H9 (cell line): ENCODE measurements at regions not wholly inside any gene's neighbourhood (a gene's known extent, or its start where the extent isn't known, plus 50 kb on each side); places are given as distances from the start of the nearest gene placed in this dataset.

Experiments used
- DNase-seq: peaks from one replicate; pipeline ENCODE4 v3.0.0-alpha.2; 2017
- H2AFZ ChIP-seq: one replicate; pipeline ENCODE4 v1.6.1; 2013; ENCODE audit warnings: mild to moderate bottlenecking, low read length, control low read depth, moderate library complexity
- H2AK5ac ChIP-seq: 2 replicates; pipeline ENCODE4 v1.6.1; 2013; ENCODE audit warnings: low read length, control low read depth, mixed read lengths; ENCODE audit not compliant: insufficient read length
- H2BK120ac ChIP-seq: one replicate; pipeline ENCODE4 v1.6.1; 2013; ENCODE audit warnings: low read depth, mild to moderate bottlenecking, low read length, control low read depth, inconsistent platforms; ENCODE audit not compliant: poor library complexity, severe bottlenecking
- H2BK12ac ChIP-seq: 2 replicates; pipeline ENCODE4 v1.6.1; 2013; ENCODE audit warnings: low read length, control low read depth, mixed read lengths, low read depth; ENCODE audit not compliant: insufficient read length
- H2BK15ac ChIP-seq: 2 replicates; pipeline ENCODE4 v1.6.1; 2013; ENCODE audit warnings: low read depth, low read length, control low read depth
- H2BK20ac ChIP-seq: one replicate; pipeline ENCODE4 v1.6.1; 2013; ENCODE audit warnings: low read depth, mild to moderate bottlenecking, low read length, control low read depth, inconsistent platforms; ENCODE audit not compliant: poor library complexity, severe bottlenecking
- H2BK5ac ChIP-seq: 2 replicates; pipeline ENCODE4 v1.6.1; 2013; ENCODE audit warnings: low read length, control low read depth, mixed read lengths; ENCODE audit not compliant: insufficient read length
- H3K14ac ChIP-seq: 2 replicates; pipeline ENCODE4 v1.6.1; 2013; ENCODE audit warnings: low read length, control low read depth; ENCODE audit not compliant: insufficient read depth
- H3K18ac ChIP-seq: 2 replicates; pipeline ENCODE4 v1.6.1; 2013; ENCODE audit warnings: low read depth, mild to moderate bottlenecking, mixed read lengths, low read length, control low read depth; ENCODE audit not compliant: insufficient read length
- H3K23ac ChIP-seq: 2 replicates; pipeline ENCODE4 v1.6.1; 2013; ENCODE audit warnings: low read length, control low read depth, mixed read lengths, low read depth; ENCODE audit not compliant: insufficient read length
- H3K23me2 ChIP-seq: 2 replicates; pipeline ENCODE4 v1.6.1; 2013; ENCODE audit warnings: low read depth, mild to moderate bottlenecking, mixed read lengths, low read length, control low read depth; ENCODE audit not compliant: insufficient read length, poor library complexity, severe bottlenecking
- H3K27ac ChIP-seq: 2 replicates; pipeline ENCODE4 v1.5.1; 2013; ENCODE audit warnings: low read length, control low read depth, mixed read lengths, low read depth; ENCODE audit not compliant: insufficient read length
- H3K27me3 ChIP-seq: 2 replicates; pipeline ENCODE4 v1.6.1; 2013; ENCODE audit warnings: low read length, control low read depth, inconsistent platforms; ENCODE audit not compliant: insufficient read depth
- H3K4ac ChIP-seq: 2 replicates; pipeline ENCODE4 v1.6.1; 2013; ENCODE audit warnings: low read depth, mild to moderate bottlenecking, control low read depth, inconsistent platforms, low read length, moderate library complexity
- H3K4me1 ChIP-seq: 2 replicates; pipeline ENCODE4 v1.6.1; 2013; ENCODE audit warnings: low read length, control low read depth, inconsistent platforms; ENCODE audit not compliant: insufficient read depth
- H3K4me2 ChIP-seq: 2 replicates; pipeline ENCODE4 v1.6.1; 2013; ENCODE audit warnings: low read length, control low read depth, mixed read lengths; ENCODE audit not compliant: insufficient read length, insufficient read depth
- H3K56ac ChIP-seq: 2 replicates; pipeline ENCODE4 v1.6.1; 2013; ENCODE audit warnings: low read depth, mild to moderate bottlenecking, mixed read lengths, low read length, control low read depth; ENCODE audit not compliant: insufficient read length
- H3K79me1 ChIP-seq: 2 replicates; pipeline ENCODE4 v1.6.1; 2013; ENCODE audit warnings: low read depth, mild to moderate bottlenecking, moderate library complexity, low read length, control low read depth, inconsistent platforms; ENCODE audit not compliant: insufficient read depth, poor library complexity, severe bottlenecking
- H3K79me2 ChIP-seq: 2 replicates; pipeline ENCODE4 v1.6.1; 2013; ENCODE audit warnings: low read length, control low read depth, inconsistent platforms; ENCODE audit not compliant: insufficient read depth
- H3K9ac ChIP-seq: 2 replicates; pipeline ENCODE4 v1.6.1; 2013; ENCODE audit warnings: low read length, control low read depth, mixed read lengths; ENCODE audit not compliant: insufficient read length; ENCODE audit errors: extremely low read depth
- H3K9me3 ChIP-seq: one replicate; pipeline ENCODE4 v1.6.1; 2013; ENCODE audit warnings: low read depth, low read length, inconsistent platforms; ENCODE audit not compliant: control insufficient read depth
- H3T11ph ChIP-seq: one replicate; pipeline ENCODE4 v1.6.1; 2013; ENCODE audit warnings: mild to moderate bottlenecking, low read length, control low read depth, inconsistent platforms
- H4K20me1 ChIP-seq: one replicate; pipeline ENCODE4 v1.6.1; 2013; ENCODE audit not compliant: control insufficient read depth, insufficient read length, insufficient read depth
- H4K5ac ChIP-seq: 2 replicates; pipeline ENCODE4 v1.6.1; 2013; ENCODE audit warnings: low read depth, mild to moderate bottlenecking, mixed read lengths, low read length, control low read depth; ENCODE audit not compliant: insufficient read length
- H4K8ac ChIP-seq: replicated peaks from 2 replicates; pipeline ENCODE4 v1.6.1; 2013; ENCODE audit warnings: low read length, control low read depth, mixed read lengths, low read depth; ENCODE audit not compliant: insufficient read length
- H4K91ac ChIP-seq: 2 replicates; pipeline ENCODE4 v1.6.1; 2013; ENCODE audit warnings: low read depth, mild to moderate bottlenecking, moderate library complexity, mixed read lengths, low read length, control low read depth; ENCODE audit not compliant: insufficient read length
- H3K27ac Mint-ChIP-seq, 3 experiments: 2 replicates in 2 of 3; 3 replicates in 1 of 3; pipeline ENCODE4 v1.8.0; 2020 to 2021; ENCODE audit warnings: mixed read lengths in 3 of 3, mild to moderate bottlenecking in 1 of 3, moderate library complexity in 1 of 3
- H3K27me3 Mint-ChIP-seq: 2 replicates; pipeline ENCODE4 v1.8.0; 2021; ENCODE audit warnings: low read depth, mild to moderate bottlenecking, moderate library complexity, mixed read lengths
- H3K36me3 Mint-ChIP-seq, 3 experiments: 2 replicates in 2 of 3; 3 replicates in 1 of 3; pipeline ENCODE4 v1.8.0; 2020 to 2021; ENCODE audit warnings: low read depth in 3 of 3, mixed read lengths in 3 of 3; ENCODE audit not compliant: insufficient read depth in 1 of 3
- H3K4me1 Mint-ChIP-seq, 2 experiments: 2 replicates each; pipeline ENCODE4 v1.8.0; 2020; ENCODE audit warnings: mixed read lengths in 2 of 2
- H3K4me3 Mint-ChIP-seq, 2 experiments: 2 replicates in 1 of 2; 3 replicates in 1 of 2; pipeline ENCODE4 v1.8.0; 2020 to 2021; ENCODE audit warnings: mild to moderate bottlenecking in 2 of 2, mixed read lengths in 2 of 2, moderate library complexity in 1 of 2
- H3K9me3 Mint-ChIP-seq, 2 experiments: 2 replicates in 1 of 2; 3 replicates in 1 of 2; pipeline ENCODE4 v1.8.0; 2020; ENCODE audit warnings: mild to moderate bottlenecking in 2 of 2, mixed read lengths in 2 of 2, moderate library complexity in 1 of 2
- WGBS: extraction: QIAGEN DNeasy Blood & Tissue Kit; methylation state at CpG from one replicate; pipeline ENCODE4 v1.1.7; 2013; ENCODE audit warnings: missing lambda C conversion rate, low lambda C conversion rate, mixed read lengths; ENCODE audit not compliant: insufficient read length; ENCODE audit errors: extremely low coverage; 5-methylcytosine and 5-hydroxymethylcytosine counted together
- TF ChIP-seq, protein P1 (sequence below): fragments of 200-600 bp; sonication (generic); conservative IDR thresholded peaks from 3 replicates; pipeline ENCODE4 v1.8.0; 2021; ENCODE audit warnings: antibody characterized with exemption, mild to moderate bottlenecking

DNA sequence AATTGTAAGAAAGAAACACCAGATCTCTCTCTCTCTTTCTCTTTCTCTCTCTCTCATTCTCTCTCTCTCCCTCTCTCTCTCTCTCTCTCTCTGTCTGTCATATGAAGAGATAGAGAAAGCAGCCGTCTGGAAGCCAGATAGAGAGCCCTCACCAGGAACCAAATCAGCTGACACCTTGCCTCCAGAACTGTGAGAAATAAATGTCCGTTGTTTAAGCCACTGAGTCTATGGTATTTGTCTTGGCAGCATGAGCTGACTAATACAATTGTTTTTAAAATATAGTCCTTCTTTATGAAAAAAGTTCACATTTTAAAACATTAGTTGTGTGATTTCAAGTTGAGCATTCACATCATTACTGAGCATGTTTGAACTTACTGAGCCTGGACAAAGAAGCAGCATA is 275.6 kb downstream of the CETN3 start:
- peaks cover 10% of the 10 kb centered on the region in 2 experiments for H3K4me1 Mint-ChIP-seq
- Histone ChIP-seq H2BK5ac (no peak overlapping the region), H3K56ac (no peak overlapping the region), H3K79me1 (no peaks in the 10 kb centered on the region), H3K4me2 (no peak overlapping the region), H2BK20ac (no peak overlapping the region), H3K23me2 (no peaks in the 10 kb centered on the region), H4K91ac (no peak overlapping the region), H2BK12ac (no peak overlapping the region), H2BK15ac (no peak overlapping the region), H3K9ac (no peak overlapping the region), H4K20me1 (no peaks in the 10 kb centered on the region), H3K4ac (no peak overlapping the region), H3K79me2 (no peaks in the 10 kb centered on the region), H3K9me3 (no peaks in the 10 kb centered on the region), H3K14ac (no peak overlapping the region), H2AFZ (no peak overlapping the region), H3K23ac (no peak overlapping the region), H3K27ac (no peak overlapping the region), H3K18ac (no peak overlapping the region), H4K5ac (no peak overlapping the region), H3K27me3 (no peaks in the 10 kb centered on the region), H4K8ac (no peak overlapping the region), H2BK120ac (no peak overlapping the region), H3K4me1 (no peaks in the 10 kb centered on the region; the same call in 1 of the 2 replicates), H2AK5ac (no peak overlapping the region), H3T11ph (no peak overlapping the region)
- no peak for DNase-seq
- H3K4me3 Mint-ChIP-seq, result no peak overlapping the region
- no CpG with 5 or more reads among the region's 2 CpGs for WGBS
- H3K27me3 Mint-ChIP-seq, result no peaks in the 10 kb centered on the region
- H3K27ac Mint-ChIP-seq, result peak overlapping the region in 2 of 3 experiments; percentile 55 to 81; a peak in 2 of 7 replicates
- H3K9me3 Mint-ChIP-seq, result no peaks in the 10 kb centered on the region
- TF ChIP-seq, protein P1, sequence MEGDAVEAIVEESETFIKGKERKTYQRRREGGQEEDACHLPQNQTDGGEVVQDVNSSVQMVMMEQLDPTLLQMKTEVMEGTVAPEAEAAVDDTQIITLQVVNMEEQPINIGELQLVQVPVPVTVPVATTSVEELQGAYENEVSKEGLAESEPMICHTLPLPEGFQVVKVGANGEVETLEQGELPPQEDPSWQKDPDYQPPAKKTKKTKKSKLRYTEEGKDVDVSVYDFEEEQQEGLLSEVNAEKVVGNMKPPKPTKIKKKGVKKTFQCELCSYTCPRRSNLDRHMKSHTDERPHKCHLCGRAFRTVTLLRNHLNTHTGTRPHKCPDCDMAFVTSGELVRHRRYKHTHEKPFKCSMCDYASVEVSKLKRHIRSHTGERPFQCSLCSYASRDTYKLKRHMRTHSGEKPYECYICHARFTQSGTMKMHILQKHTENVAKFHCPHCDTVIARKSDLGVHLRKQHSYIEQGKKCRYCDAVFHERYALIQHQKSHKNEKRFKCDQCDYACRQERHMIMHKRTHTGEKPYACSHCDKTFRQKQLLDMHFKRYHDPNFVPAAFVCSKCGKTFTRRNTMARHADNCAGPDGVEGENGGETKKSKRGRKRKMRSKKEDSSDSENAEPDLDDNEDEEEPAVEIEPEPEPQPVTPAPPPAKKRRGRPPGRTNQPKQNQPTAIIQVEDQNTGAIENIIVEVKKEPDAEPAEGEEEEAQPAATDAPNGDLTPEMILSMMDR, result no peak
- H3K36me3 Mint-ChIP-seq, result no peaks in the 10 kb centered on the region; a peak in 1 of 7 replicates
